Endothelial cell (in vitro differentiated cells): ENCODE measurements at regions not wholly inside any gene's neighbourhood (a gene's known extent, or its start where the extent isn't known, plus 50 kb on each side); places are given as distances from the start of the nearest gene placed in this dataset.

Experiments
- DNase-seq: peaks from one replicate; pipeline ENCODE4 v3.0.0; 2021; ENCODE audit warnings: low spot score
- H3K27ac Mint-ChIP-seq: one replicate; pipeline ENCODE4 v1.8.0; 2021; ENCODE audit warnings: mixed read lengths, inconsistent platforms; ENCODE audit not compliant: unreplicated experiment
- H3K27me3 Mint-ChIP-seq: one replicate; pipeline ENCODE4 v1.8.0; 2021; ENCODE audit warnings: mild to moderate bottlenecking, moderate library complexity, mixed read lengths, inconsistent platforms; ENCODE audit not compliant: unreplicated experiment
- H3K36me3 Mint-ChIP-seq: one replicate; pipeline ENCODE4 v1.8.0; 2021; ENCODE audit warnings: mild to moderate bottlenecking, low read depth, mixed read lengths, inconsistent platforms; ENCODE audit not compliant: unreplicated experiment
- H3K4me1 Mint-ChIP-seq: one replicate; pipeline ENCODE4 v1.8.0; 2021; ENCODE audit warnings: mild to moderate bottlenecking, mixed read lengths, inconsistent platforms; ENCODE audit not compliant: unreplicated experiment
- H3K4me3 Mint-ChIP-seq: one replicate; pipeline ENCODE4 v1.8.0; 2021; ENCODE audit warnings: mild to moderate bottlenecking, mixed read lengths, inconsistent platforms; ENCODE audit not compliant: unreplicated experiment
- H3K9me3 Mint-ChIP-seq: one replicate; pipeline ENCODE4 v1.8.0; 2021; ENCODE audit warnings: mixed read lengths, inconsistent platforms; ENCODE audit not compliant: unreplicated experiment
- CTCF ChIP-seq: fragments of 200-600 bp; sonication (generic); IDR thresholded peaks from one replicate; pipeline ENCODE4 v1.5.0; 2021; ENCODE audit warnings: antibody characterized with exemption; ENCODE audit not compliant: unreplicated experiment

GRCh38 chr21:36603221-36603620, 95.7 kb upstream of the SIM2 start:
- no peaks in the 10 kb centered on the region for H3K4me1 Mint-ChIP-seq
- TF ChIP-seq CTCF: no peak
- DNase-seq: no peak
- H3K36me3 Mint-ChIP-seq: no peaks in the 10 kb centered on the region
- H3K27me3 Mint-ChIP-seq: peaks cover 9% of the 10 kb centered on the region
- no peak overlapping the region for H3K27ac Mint-ChIP-seq
- H3K9me3 Mint-ChIP-seq: no peaks in the 10 kb centered on the region
- no peak overlapping the region for H3K4me3 Mint-ChIP-seq

GRCh38 chr21:36605426-36605825, 93.5 kb upstream of the SIM2 start:
- DNase-seq: no peak
- H3K9me3 Mint-ChIP-seq: no peaks in the 10 kb centered on the region
- no peak overlapping the region for H3K4me3 Mint-ChIP-seq
- no peak for TF ChIP-seq CTCF
- no peaks in the 10 kb centered on the region for H3K36me3 Mint-ChIP-seq
- H3K27ac Mint-ChIP-seq: no peak overlapping the region
- H3K27me3 Mint-ChIP-seq: peaks cover 9% of the 10 kb centered on the region
- H3K4me1 Mint-ChIP-seq: no peaks in the 10 kb centered on the region

DNA sequence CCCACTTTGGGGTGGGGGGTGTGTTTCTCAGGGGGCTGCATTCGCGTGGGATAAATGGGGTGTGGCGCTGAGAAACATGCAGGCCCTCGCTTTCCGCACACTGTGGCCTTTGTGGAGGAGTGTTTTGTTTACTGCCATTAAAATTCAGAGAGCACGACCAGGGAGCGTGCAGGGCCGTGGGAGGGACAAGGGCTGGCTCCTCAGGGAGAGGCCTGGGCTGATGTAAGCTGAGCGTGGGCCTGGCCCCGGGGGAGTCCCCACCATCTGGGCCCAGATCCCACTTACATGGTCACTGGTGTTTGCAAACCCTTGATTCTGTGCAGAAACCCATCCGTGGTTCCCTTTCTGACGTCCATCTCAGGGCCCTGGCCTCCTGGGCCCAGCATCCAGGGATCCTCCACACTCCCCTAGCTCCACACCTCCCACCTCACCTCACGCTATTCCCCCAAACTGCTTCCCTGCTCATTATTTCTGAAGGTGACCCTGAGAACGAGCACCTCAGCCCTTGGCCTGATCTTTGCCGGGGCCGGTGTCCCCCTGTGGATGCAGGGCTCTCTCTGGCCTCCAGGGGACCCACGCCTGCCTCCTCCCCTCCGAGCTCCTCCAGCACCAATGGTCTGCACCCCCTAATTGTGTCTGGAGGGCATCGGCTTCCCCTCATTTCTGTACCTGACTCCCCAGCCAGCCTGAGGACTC, 92.5 kb upstream of the SIM2 start:
- Mint-ChIP-seq H3K27me3 (peaks cover 9% of the 10 kb centered on the region), H3K4me1 (no peaks in the 10 kb centered on the region), H3K4me3 (no peak overlapping the region), H3K36me3 (no peaks in the 10 kb centered on the region), H3K27ac (no peak overlapping the region), H3K9me3 (no peaks in the 10 kb centered on the region)
- no peak for TF ChIP-seq CTCF
- DNase-seq: no peak

DNA sequence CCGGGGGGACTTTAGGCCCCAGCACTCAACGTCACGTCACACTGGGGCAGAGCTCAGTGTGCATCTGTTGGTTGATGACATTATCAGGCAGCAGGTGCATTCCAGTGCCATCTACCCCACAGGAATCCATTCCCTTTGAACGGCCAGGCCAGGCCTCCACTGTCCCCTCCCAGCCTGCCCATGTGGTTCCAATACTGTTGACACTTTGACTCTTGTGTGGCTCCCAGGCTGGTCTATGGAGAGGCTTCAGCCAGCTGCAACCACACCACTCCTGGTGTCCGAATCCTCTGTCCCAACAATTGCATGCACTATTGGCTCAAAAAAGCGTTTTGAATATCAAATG, 92.0 kb upstream of the SIM2 start:
- no peak overlapping the region for H3K4me3 Mint-ChIP-seq
- H3K36me3 Mint-ChIP-seq: no peaks in the 10 kb centered on the region

More for the DNA sequence above, 92.0 kb upstream of the SIM2 start:
- Mint-ChIP-seq H3K27me3 (peaks cover 9% of the 10 kb centered on the region), H3K4me1 (no peaks in the 10 kb centered on the region), H3K27ac (no peak overlapping the region), H3K9me3 (no peaks in the 10 kb centered on the region)
- TF ChIP-seq CTCF: no peak
- DNase-seq: no peak
